ENCODE measurements at regions not wholly inside any gene's neighbourhood (a gene's known extent, or its start where the extent isn't known, plus 50 kb on each side); places are given as distances from the start of the nearest gene placed in this dataset.

DNA sequence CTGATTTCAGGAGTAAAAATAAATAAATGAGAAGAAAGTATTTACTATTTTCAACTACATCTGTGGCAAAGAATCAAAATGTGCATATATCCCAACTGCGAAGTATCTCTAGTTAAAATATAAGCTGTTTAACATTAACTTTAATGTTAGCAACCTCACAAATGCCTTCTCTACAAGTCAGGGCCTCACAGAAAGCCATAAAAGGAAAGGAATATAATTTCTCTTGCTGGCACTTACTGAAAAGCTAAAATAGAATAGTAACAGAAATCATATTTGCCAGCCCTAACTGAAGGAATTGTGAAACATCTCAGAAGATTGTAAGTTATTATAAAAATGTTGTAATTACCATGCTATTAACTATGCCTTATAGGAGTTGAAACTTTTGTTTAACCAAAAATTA, 65.1 kb upstream of the MBNL1 start:
- Histone ChIP-seq H3K27ac (ENCODE audit: low read depth, low read length) (no peak overlapping the region), H3K79me2 (ENCODE audit: control insufficient read depth in 1 of 2, insufficient read depth in 2 of 2, low read length in 2 of 2) (no peaks in the 10 kb centered on the region), H3K27me3 (replicated peaks in 1 of 4; ENCODE audit: control insufficient read depth in 3 of 4, extremely low read depth in 1 of 4, insufficient read depth in 3 of 4, low read length in 3 of 4) (no peaks in the 10 kb centered on the region), H4K5ac (ENCODE audit: insufficient read length, low read depth, low read length) (no peak overlapping the region), H2BK5ac (ENCODE audit: low read depth, low read length) (no peak overlapping the region), H2BK15ac (ENCODE audit: low read length) (no peak overlapping the region), H3K9ac (replicated peaks in 1 of 4; ENCODE audit: extremely low read depth in 1 of 4, low read depth in 3 of 4, low read length in 3 of 4) (no peak overlapping the region), H3K4me2 (ENCODE audit: insufficient read depth in 1 of 2, low read depth in 2 of 2, low read length in 2 of 2) (no peak overlapping the region), H3K56ac (replicated peaks; ENCODE audit: insufficient read length, low read depth, low read length) (no peak overlapping the region), H2BK20ac (ENCODE audit: low read length) (no peak overlapping the region), H3K14ac (ENCODE audit: insufficient read length) (no peak overlapping the region), H2AFZ (ENCODE audit: low read length) (no peak overlapping the region), H3K4me1 (replicated peaks in 1 of 4; ENCODE audit: control insufficient read depth in 3 of 4, insufficient read depth in 4 of 4, low read length in 3 of 4) (no peaks in the 10 kb centered on the region), H4K91ac (replicated peaks; ENCODE audit: insufficient read length, low read length) (no peak overlapping the region), H2BK120ac (replicated peaks; ENCODE audit: low read depth, low read length) (no peak overlapping the region), H2BK12ac (ENCODE audit: low read depth, low read length) (no peak overlapping the region), H3K23me2 (ENCODE audit: low read depth, low read length) (no peaks in the 10 kb centered on the region; the same call in 1 of the 2 replicates), H3K18ac (ENCODE audit: extremely low read depth, low read length) (no peak overlapping the region), H3K4me3 (ENCODE audit: extremely low read depth in 1 of 4, insufficient read depth in 2 of 4, low read depth in 3 of 4, low read length in 4 of 4) (no peak overlapping the region), H3K79me1 (ENCODE audit: low read depth, low read length) (no peaks in the 10 kb centered on the region), H2AK5ac (ENCODE audit: low read depth, low read length) (no peak overlapping the region), H3K9me3 (ENCODE audit: insufficient read depth in 2 of 2, low read depth in 1 of 2, low read length in 1 of 2) (no peaks in the 10 kb centered on the region), H4K20me1 (replicated peaks in 1 of 2; ENCODE audit: control insufficient read depth in 1 of 2, insufficient read depth in 2 of 2, low read length in 2 of 2) (no peaks in the 10 kb centered on the region), H3K23ac (ENCODE audit: insufficient read length) (no peak overlapping the region), H4K8ac (ENCODE audit: extremely low read depth, insufficient read depth, low read length) (no peak overlapping the region), H3K36me3 (ENCODE audit: control insufficient read depth in 2 of 4, insufficient read depth in 4 of 4, low read length in 3 of 4) (no peaks in the 10 kb centered on the region), H3K4ac (replicated peaks; ENCODE audit: insufficient read length, low read depth, low read length) (no peak overlapping the region)
- CTCF ChIA-PET (ENCODE audit: partially characterized antibody), result interaction anchor here (1.2 to 1.4 kb wide), 2 partner anchors 9 to 20 kb away, joined by 4 read pairs; no protein-coding TSS in a partner anchor
- DNase-seq (ENCODE audit: low read depth in 1 of 2, low spot score in 2 of 2) (no peak), FAIRE-seq (no peak)
- POLR2A ChIA-PET (ENCODE audit: partially characterized antibody), result no interaction called here
- WGBS, 2 experiments (ENCODE audit: extremely low coverage in 1 of 2, insufficient coverage in 1 of 2, insufficient read length in 1 of 2, insufficient replicate concordance in 2 of 2, low coverage in 1 of 2, low lambda C conversion rate in 2 of 2, missing lambda C conversion rate in 1 of 2), result 84% methylated on average over 1 of the region's 1 CpG; no CpG with 5 or more reads in 1 of the 2 experiments
- TF ChIP-seq, protein P1, sequence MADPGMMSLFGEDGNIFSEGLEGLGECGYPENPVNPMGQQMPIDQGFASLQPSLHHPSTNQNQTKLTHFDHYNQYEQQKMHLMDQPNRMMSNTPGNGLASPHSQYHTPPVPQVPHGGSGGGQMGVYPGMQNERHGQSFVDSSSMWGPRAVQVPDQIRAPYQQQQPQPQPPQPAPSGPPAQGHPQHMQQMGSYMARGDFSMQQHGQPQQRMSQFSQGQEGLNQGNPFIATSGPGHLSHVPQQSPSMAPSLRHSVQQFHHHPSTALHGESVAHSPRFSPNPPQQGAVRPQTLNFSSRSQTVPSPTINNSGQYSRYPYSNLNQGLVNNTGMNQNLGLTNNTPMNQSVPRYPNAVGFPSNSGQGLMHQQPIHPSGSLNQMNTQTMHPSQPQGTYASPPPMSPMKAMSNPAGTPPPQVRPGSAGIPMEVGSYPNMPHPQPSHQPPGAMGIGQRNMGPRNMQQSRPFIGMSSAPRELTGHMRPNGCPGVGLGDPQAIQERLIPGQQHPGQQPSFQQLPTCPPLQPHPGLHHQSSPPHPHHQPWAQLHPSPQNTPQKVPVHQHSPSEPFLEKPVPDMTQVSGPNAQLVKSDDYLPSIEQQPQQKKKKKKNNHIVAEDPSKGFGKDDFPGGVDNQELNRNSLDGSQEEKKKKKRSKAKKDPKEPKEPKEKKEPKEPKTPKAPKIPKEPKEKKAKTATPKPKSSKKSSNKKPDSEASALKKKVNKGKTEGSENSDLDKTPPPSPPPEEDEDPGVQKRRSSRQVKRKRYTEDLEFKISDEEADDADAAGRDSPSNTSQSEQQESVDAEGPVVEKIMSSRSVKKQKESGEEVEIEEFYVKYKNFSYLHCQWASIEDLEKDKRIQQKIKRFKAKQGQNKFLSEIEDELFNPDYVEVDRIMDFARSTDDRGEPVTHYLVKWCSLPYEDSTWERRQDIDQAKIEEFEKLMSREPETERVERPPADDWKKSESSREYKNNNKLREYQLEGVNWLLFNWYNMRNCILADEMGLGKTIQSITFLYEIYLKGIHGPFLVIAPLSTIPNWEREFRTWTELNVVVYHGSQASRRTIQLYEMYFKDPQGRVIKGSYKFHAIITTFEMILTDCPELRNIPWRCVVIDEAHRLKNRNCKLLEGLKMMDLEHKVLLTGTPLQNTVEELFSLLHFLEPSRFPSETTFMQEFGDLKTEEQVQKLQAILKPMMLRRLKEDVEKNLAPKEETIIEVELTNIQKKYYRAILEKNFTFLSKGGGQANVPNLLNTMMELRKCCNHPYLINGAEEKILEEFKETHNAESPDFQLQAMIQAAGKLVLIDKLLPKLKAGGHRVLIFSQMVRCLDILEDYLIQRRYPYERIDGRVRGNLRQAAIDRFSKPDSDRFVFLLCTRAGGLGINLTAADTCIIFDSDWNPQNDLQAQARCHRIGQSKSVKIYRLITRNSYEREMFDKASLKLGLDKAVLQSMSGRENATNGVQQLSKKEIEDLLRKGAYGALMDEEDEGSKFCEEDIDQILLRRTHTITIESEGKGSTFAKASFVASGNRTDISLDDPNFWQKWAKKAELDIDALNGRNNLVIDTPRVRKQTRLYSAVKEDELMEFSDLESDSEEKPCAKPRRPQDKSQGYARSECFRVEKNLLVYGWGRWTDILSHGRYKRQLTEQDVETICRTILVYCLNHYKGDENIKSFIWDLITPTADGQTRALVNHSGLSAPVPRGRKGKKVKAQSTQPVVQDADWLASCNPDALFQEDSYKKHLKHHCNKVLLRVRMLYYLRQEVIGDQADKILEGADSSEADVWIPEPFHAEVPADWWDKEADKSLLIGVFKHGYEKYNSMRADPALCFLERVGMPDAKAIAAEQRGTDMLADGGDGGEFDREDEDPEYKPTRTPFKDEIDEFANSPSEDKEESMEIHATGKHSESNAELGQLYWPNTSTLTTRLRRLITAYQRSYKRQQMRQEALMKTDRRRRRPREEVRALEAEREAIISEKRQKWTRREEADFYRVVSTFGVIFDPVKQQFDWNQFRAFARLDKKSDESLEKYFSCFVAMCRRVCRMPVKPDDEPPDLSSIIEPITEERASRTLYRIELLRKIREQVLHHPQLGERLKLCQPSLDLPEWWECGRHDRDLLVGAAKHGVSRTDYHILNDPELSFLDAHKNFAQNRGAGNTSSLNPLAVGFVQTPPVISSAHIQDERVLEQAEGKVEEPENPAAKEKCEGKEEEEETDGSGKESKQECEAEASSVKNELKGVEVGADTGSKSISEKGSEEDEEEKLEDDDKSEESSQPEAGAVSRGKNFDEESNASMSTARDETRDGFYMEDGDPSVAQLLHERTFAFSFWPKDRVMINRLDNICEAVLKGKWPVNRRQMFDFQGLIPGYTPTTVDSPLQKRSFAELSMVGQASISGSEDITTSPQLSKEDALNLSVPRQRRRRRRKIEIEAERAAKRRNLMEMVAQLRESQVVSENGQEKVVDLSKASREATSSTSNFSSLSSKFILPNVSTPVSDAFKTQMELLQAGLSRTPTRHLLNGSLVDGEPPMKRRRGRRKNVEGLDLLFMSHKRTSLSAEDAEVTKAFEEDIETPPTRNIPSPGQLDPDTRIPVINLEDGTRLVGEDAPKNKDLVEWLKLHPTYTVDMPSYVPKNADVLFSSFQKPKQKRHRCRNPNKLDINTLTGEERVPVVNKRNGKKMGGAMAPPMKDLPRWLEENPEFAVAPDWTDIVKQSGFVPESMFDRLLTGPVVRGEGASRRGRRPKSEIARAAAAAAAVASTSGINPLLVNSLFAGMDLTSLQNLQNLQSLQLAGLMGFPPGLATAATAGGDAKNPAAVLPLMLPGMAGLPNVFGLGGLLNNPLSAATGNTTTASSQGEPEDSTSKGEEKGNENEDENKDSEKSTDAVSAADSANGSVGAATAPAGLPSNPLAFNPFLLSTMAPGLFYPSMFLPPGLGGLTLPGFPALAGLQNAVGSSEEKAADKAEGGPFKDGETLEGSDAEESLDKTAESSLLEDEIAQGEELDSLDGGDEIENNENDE (IDR thresholded peaks at IDR 0.05; ENCODE audit: insufficient replicate concordance, low read length), result no peak
